Spleen (tissue), 11 donors: ENCODE measurements at regions not wholly inside any gene's neighbourhood (a gene's known extent, or its start where the extent isn't known, plus 50 kb on each side); places are given as distances from the start of the nearest gene placed in this dataset.

Experiments used
- DNase-seq: peaks from one replicate; pipeline ENCODE4 v3.0.0-alpha.2; 2020
- H3K27ac ChIP-seq, 8 donors: fragments of 200-600 bp; sonication (generic) in 7 of 8; 1 replicate in 4 of 8; 2 replicates in 4 of 8; pipeline versions ENCODE4 v1.5.0 to v1.8.0; 2016 to 2021; ENCODE audit warnings: inconsistent platforms in 4 of 8, mild to moderate bottlenecking in 4 of 8, moderate library complexity in 1 of 8
- H3K27me3 ChIP-seq, 7 donors: fragments of 200-600 bp; sonication (generic) in 6 of 7; replicated peaks in 1 of 7; 1 replicate in 4 of 7; 2 replicates in 3 of 7; pipeline versions ENCODE4 v1.5.0 to v1.8.0; 2016 to 2021; ENCODE audit warnings: inconsistent platforms in 3 of 7, mild to moderate bottlenecking in 1 of 7
- H3K36me3 ChIP-seq, 6 donors: fragments of 200-600 bp; sonication (generic) in 5 of 6; 1 replicate in 4 of 6; 2 replicates in 2 of 6; pipeline versions ENCODE4 v1.5.0 to v1.8.0; 2016 to 2021; ENCODE audit warnings: inconsistent platforms in 2 of 6
- H3K4me1 ChIP-seq, 6 donors: fragments of 200-600 bp; sonication (generic) in 5 of 6; 1 replicate in 3 of 6; 2 replicates in 3 of 6; pipeline versions ENCODE4 v1.5.0 to v1.8.0; 2016 to 2021; ENCODE audit warnings: inconsistent platforms in 3 of 6
- H3K4me3 ChIP-seq, 8 donors: fragments of 200-600 bp; sonication (generic) in 7 of 8; 1 replicate in 4 of 8; 2 replicates in 4 of 8; pipeline versions ENCODE4 v1.5.0 to v1.8.0; 2016 to 2021; ENCODE audit warnings: inconsistent platforms in 4 of 8, mild to moderate bottlenecking in 4 of 8, moderate library complexity in 2 of 8
- H3K9me3 ChIP-seq, 8 donors: fragments of 200-600 bp; sonication (generic) in 7 of 8; 1 replicate in 4 of 8; 2 replicates in 4 of 8; pipeline versions ENCODE4 v1.5.0 to v1.8.0; 2016 to 2021; ENCODE audit warnings: inconsistent platforms in 4 of 8
- CTCF ChIP-seq, 11 experiments: fragments of 200-600 bp in 7 of 11; fragments of 450-650 bp in 4 of 11; sonication (generic) in 4 of 11; IDR thresholded peaks in 8 of 11; conservative IDR thresholded peaks in 3 of 11; 1 replicate in 7 of 11; 2 replicates in 4 of 11; pipeline versions ENCODE4 v1.4.0 to v1.8.0; 2016 to 2021; ENCODE audit warnings: antibody characterized with exemption in 11 of 11, inconsistent platforms in 4 of 11, mild to moderate bottlenecking in 1 of 11
- POLR2A ChIP-seq, 3 donors: fragments of 450-650 bp; IDR thresholded peaks; one replicate each; pipeline ENCODE4 v1.5.1; 2017; ENCODE audit warnings: antibody characterized with exemption in 3 of 3, mild to moderate bottlenecking in 1 of 3
- POLR2AphosphoS5 ChIP-seq, 3 donors: sonication (generic); formaldehyde crosslinking; IDR thresholded peaks; one replicate each; pipeline ENCODE4 v1.5.1; 2017; ENCODE audit warnings: antibody characterized with exemption in 3 of 3
- WGBS, 5 donors: extraction: QIAGEN DNeasy Blood & Tissue Kit in 3 of 5; methylation state at CpG; one replicate each; pipeline versions ENCODE4 v1.1.5 to v1.1.7; 2013 to 2018; 5-methylcytosine and 5-hydroxymethylcytosine counted together
- intact Hi-C: fragments of 100-400 bp; cut with DNase I; formaldehyde crosslinking; loops from one replicate; pipeline ENCODE4 v1.15.0; 2023; ENCODE audit warnings: low total_unique reads
- donor health status: healthy with polysubstance abuse.
- donor health status: DM: no; HTN: no; CAD: no; lungs with moderate emphysema.
- donor health status: DM: no; HTN: no; CAD: no.
- donor health status: Bipolar disorder and iron deficiency.
- donor health status: healthy.
- donor health status: DM: no; HTN: no; CAD: no.
- donor health status: DM: yes; HTN: yes; CAD: no.

- 84 to 96% (median 92%) methylated on average over 6 to 7 of the region's 7 CpGs for WGBS, 5 donors
- intact Hi-C loops = no loop called here
- Histone ChIP-seq H3K36me3 (no peaks in the 10 kb centered on the region), H3K27me3 (peaks cover 0 to 7% (median 0%) of the 10 kb centered on the region in 7 donors), H3K27ac (no peak overlapping the region), H3K4me3 (no peak overlapping the region), H3K4me1 (peaks cover 0 to 22% (median 15%) of the 10 kb centered on the region in 6 donors), H3K9me3 (no peaks in the 10 kb centered on the region)
- DNase-seq = peak; percentile 43
- TF ChIP-seq CTCF (IDR thresholded peaks at IDR 0.05 in 8 of 11, conservative IDR thresholded peaks at IDR 0.05 in 3 of 11) (no peak), POLR2A (IDR thresholded peaks at IDR 0.05) (no peak), POLR2AphosphoS5 (IDR thresholded peaks at IDR 0.05) (no peak)
Measured at GRCh38 chr2:128385365-128385764, 66.7 kb upstream of the HS6ST1 start.

GRCh38 chr2:128386066-128386465 lies 67.4 kb upstream of the HS6ST1 start:
- no peak overlapping the region for H3K4me3 ChIP-seq
- TF ChIP-seq POLR2A (IDR thresholded peaks at IDR 0.05) (no peak), CTCF (IDR thresholded peaks at IDR 0.05 in 8 of 11, conservative IDR thresholded peaks at IDR 0.05 in 3 of 11) (no peak), POLR2AphosphoS5 (IDR thresholded peaks at IDR 0.05) (no peak)
- peak; percentile 64 for DNase-seq
- intact Hi-C loops = no loop called here
- H3K4me1 ChIP-seq = peaks cover 0 to 15% (median 11%) of the 10 kb centered on the region in 6 donors
- H3K9me3 ChIP-seq = no peaks in the 10 kb centered on the region
- no peak overlapping the region for H3K27ac ChIP-seq
- WGBS, 5 donors = 93 to 97% (median 94%) methylated on average over 12 to 14 of the region's 14 CpGs
- H3K27me3 ChIP-seq = peaks cover 0 to 6% (median 0%) of the 10 kb centered on the region in 7 donors
- no peaks in the 10 kb centered on the region for H3K36me3 ChIP-seq

- peaks cover 0 to 3% (median 0%) of the 10 kb centered on the region in 7 donors for H3K27me3 ChIP-seq
- intact Hi-C loops = no loop called here
- H3K4me1 ChIP-seq = no peaks in the 10 kb centered on the region
- DNase-seq = peak; percentile 63
- no peak overlapping the region for H3K4me3 ChIP-seq
- WGBS, 5 donors = 81 to 87% (median 86%) methylated on average over 8 of the region's 8 CpGs
- H3K36me3 ChIP-seq = no peaks in the 10 kb centered on the region
- no peaks in the 10 kb centered on the region for H3K9me3 ChIP-seq
- TF ChIP-seq POLR2A (IDR thresholded peaks at IDR 0.05) (no peak), CTCF (IDR thresholded peaks at IDR 0.05 in 8 of 11, conservative IDR thresholded peaks at IDR 0.05 in 3 of 11) (no peak), POLR2AphosphoS5 (IDR thresholded peaks at IDR 0.05) (no peak)
- no peak overlapping the region for H3K27ac ChIP-seq
Measured at GRCh38 chr2:128388499-128388941, 69.9 kb upstream of the HS6ST1 start.

DNA sequence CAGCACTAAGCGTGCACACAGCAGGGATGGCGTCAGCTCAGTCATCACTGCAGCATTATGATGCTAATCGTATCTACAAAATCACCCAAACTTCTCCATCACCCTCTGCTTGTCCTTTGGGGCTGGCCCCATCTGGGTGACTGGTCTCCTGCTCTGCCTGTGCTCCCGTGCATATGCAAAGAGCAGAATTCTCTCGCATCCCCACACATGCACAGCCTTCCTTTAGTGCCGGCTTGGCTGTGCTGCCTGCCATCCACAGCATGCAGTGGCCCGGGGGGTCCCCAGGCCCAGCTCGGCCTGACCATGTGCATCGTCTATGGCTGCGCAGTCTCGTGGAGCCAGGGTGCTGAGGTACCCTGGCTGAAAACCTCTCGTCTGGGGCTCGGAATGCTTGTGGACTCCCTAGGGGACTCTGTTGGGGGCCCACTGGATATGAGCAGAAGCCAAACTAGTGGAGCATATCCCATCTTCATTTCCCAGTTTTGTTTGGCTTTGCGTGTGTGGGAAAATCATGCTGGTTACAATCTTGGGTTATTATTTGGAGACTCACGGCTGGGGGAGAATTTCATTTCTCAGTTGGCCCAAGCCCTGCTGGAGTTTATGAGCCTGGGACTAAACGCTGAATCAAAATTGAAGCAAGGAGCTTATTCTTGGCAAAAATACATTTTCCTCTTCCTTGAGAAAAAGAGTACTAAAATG lies 70.9 kb upstream of the HS6ST1 start:
- H3K4me1 ChIP-seq = no peaks in the 10 kb centered on the region
- no peaks in the 10 kb centered on the region for H3K9me3 ChIP-seq
- H3K4me3 ChIP-seq = no peak overlapping the region
- DNase-seq = peak; percentile 54
- intact Hi-C loops = no loop called here
- peaks cover 0 to 3% (median 0%) of the 10 kb centered on the region in 7 donors for H3K27me3 ChIP-seq
- WGBS, 5 donors = 90 to 96% (median 94%) methylated on average over 16 of the region's 16 CpGs
- H3K36me3 ChIP-seq = no peaks in the 10 kb centered on the region
- H3K27ac ChIP-seq = no peak overlapping the region
- TF ChIP-seq POLR2A (IDR thresholded peaks at IDR 0.05) (no peak), CTCF (IDR thresholded peaks at IDR 0.05 in 8 of 11, conservative IDR thresholded peaks at IDR 0.05 in 3 of 11) (no peak), POLR2AphosphoS5 (IDR thresholded peaks at IDR 0.05) (no peak)
